Testis (tissue), 2 donors: ENCODE measurements at regions not wholly inside any gene's neighbourhood (a gene's known extent, or its start where the extent isn't known, plus 50 kb on each side); places are given as distances from the start of the nearest gene placed in this dataset.
"Not testable (repeated sequence)": the region's sequence is repeated elsewhere in the genome, so short reads cannot be mapped to it uniquely, and the experiment has no call there.

Experiments used
- DNase-seq: peaks from one replicate; pipeline ENCODE4 v3.0.0-alpha.2; 2019
- H3K27ac ChIP-seq, 2 donors: fragments of 200-600 bp; sonication (generic); one replicate each; pipeline ENCODE4 v1.5.1; 2019
- H3K27me3 ChIP-seq: fragments of 200-600 bp; sonication (generic); one replicate; pipeline ENCODE4 v1.5.1; 2019
- H3K36me3 ChIP-seq: fragments of 200-600 bp; sonication (generic); one replicate; pipeline ENCODE4 v1.5.1; 2017; ENCODE audit warnings: low read depth; ENCODE audit errors: missing control alignments
- H3K4me1 ChIP-seq: fragments of 200-600 bp; sonication (generic); one replicate; pipeline ENCODE4 v1.5.1; 2019
- H3K4me3 ChIP-seq, 2 donors: fragments of 200-600 bp; sonication (generic); one replicate each; pipeline ENCODE4 v1.5.1; 2017 to 2019
- H3K9me3 ChIP-seq: fragments of 200-600 bp; sonication (generic); one replicate; pipeline ENCODE4 v1.5.1; 2017
- CTCF ChIP-seq, 3 experiments: fragments of 450-650 bp in 2 of 3; fragments of 200-600 bp in 1 of 3; sonication (generic) in 1 of 3; IDR thresholded peaks; one replicate each; pipeline ENCODE4 v1.5.1; 2016 to 2019; ENCODE audit warnings: antibody characterized with exemption in 3 of 3, mild to moderate bottlenecking in 2 of 3, moderate library complexity in 1 of 3
- POLR2A ChIP-seq: fragments of 450-650 bp; IDR thresholded peaks from one replicate; pipeline ENCODE4 v1.6.1; 2017; ENCODE audit warnings: antibody characterized with exemption, mild to moderate bottlenecking, moderate library complexity
- WGBS, 2 donors: methylation state at CpG; one replicate each; pipeline ENCODE4 v1.1.5; 2018; 5-methylcytosine and 5-hydroxymethylcytosine counted together
- intact Hi-C: fragments of 100-400 bp; cut with DNase I; formaldehyde crosslinking; loops from one replicate; pipeline ENCODE4 v1.15.1; 2023; ENCODE audit warnings: low total_unique reads

GRCh38 chr14:86331341-86331740 is 801.4 kb downstream of the FLRT2 start:
- Histone ChIP-seq H3K4me1 (no peaks in the 10 kb centered on the region), H3K36me3 (no peaks in the 10 kb centered on the region), H3K4me3 (no peak overlapping the region), H3K9me3 (no peaks in the 10 kb centered on the region), H3K27me3 (no peaks in the 10 kb centered on the region), H3K27ac (no peak overlapping the region)
- no peak for TF ChIP-seq POLR2A
- no peak for TF ChIP-seq CTCF (IDR thresholded peaks at IDR 0.05)
- 88 to 90% methylated on average over 3 of the region's 3 CpGs for WGBS, 2 donors
- DNase-seq = no peak
- intact Hi-C loops = no loop called here

- Histone ChIP-seq H3K4me1 (no peaks in the 10 kb centered on the region), H3K36me3 (no peaks in the 10 kb centered on the region), H3K27ac (no peak overlapping the region), H3K9me3 (no peaks in the 10 kb centered on the region), H3K27me3 (no peaks in the 10 kb centered on the region), H3K4me3 (no peak overlapping the region)
- intact Hi-C loops = no loop called here
- 52 to 53% methylated on average over 3 of the region's 3 CpGs for WGBS, 2 donors
- TF ChIP-seq POLR2A = no peak
- TF ChIP-seq CTCF (IDR thresholded peaks at IDR 0.05) = no peak
- no peak for DNase-seq
Measured at GRCh38 chr14:86321151-86321550, 791.2 kb downstream of the FLRT2 start.

- H3K9me3 ChIP-seq, DNase-seq, H3K27ac ChIP-seq, H3K4me3 ChIP-seq, H3K4me1 ChIP-seq, H3K36me3 ChIP-seq, intact Hi-C loops, H3K27me3 ChIP-seq: not testable (repeated sequence)
- WGBS, 2 donors = 75 to 95% methylated on average over 12 to 19 of the region's 19 CpGs
Measured at GRCh38 chr14:86312154-86312665, 782.3 kb downstream of the FLRT2 start.

- Histone ChIP-seq H3K4me3 (no peak overlapping the region), H3K9me3 (no peaks in the 10 kb centered on the region), H3K27me3 (no peaks in the 10 kb centered on the region), H3K27ac (no peak overlapping the region), H3K4me1 (no peaks in the 10 kb centered on the region), H3K36me3 (no peaks in the 10 kb centered on the region)
- 70 to 73% methylated on average over 3 of the region's 3 CpGs for WGBS, 2 donors
- intact Hi-C loops = no loop called here
- TF ChIP-seq CTCF (IDR thresholded peaks at IDR 0.05) = no peak
- TF ChIP-seq POLR2A = no peak
- no peak for DNase-seq
Measured at GRCh38 chr14:86311151-86311550, 781.2 kb downstream of the FLRT2 start.

GRCh38 chr14:86310611-86311010 is 780.7 kb downstream of the FLRT2 start:
- no peak overlapping the region for H3K4me3 ChIP-seq
- TF ChIP-seq POLR2A = no peak
- no peak for TF ChIP-seq CTCF (IDR thresholded peaks at IDR 0.05)
- intact Hi-C loops = no loop called here
- H3K4me1 ChIP-seq = no peaks in the 10 kb centered on the region
- H3K36me3 ChIP-seq = no peaks in the 10 kb centered on the region
- H3K27ac ChIP-seq = no peak overlapping the region
- H3K9me3 ChIP-seq = no peaks in the 10 kb centered on the region
- DNase-seq = no peak
- no peaks in the 10 kb centered on the region for H3K27me3 ChIP-seq
